ENCODE measurements at regions not wholly inside any gene's neighbourhood (a gene's known extent, or its start where the extent isn't known, plus 50 kb on each side); places are given as distances from the start of the nearest gene placed in this dataset.

DNA sequence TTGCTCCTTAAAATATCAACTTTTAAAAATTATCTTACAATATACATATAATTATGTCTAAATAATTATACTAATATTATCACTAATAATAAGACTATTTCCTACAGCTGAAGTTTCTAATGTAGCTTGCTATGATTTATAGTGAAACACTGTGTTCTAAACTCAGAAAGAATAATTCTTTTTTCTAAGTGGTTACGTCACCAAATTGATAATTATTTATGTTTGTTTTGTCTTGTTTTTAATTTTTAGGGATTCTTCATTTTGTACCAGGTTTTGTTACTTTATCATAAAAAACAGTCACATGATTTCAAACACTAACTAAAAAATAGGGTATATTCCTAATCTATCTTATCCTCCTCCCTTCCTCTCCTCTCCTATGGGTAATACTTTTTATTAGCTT is 662.1 kb downstream of the FRK start:
- no peak for DNase-seq

DNA sequence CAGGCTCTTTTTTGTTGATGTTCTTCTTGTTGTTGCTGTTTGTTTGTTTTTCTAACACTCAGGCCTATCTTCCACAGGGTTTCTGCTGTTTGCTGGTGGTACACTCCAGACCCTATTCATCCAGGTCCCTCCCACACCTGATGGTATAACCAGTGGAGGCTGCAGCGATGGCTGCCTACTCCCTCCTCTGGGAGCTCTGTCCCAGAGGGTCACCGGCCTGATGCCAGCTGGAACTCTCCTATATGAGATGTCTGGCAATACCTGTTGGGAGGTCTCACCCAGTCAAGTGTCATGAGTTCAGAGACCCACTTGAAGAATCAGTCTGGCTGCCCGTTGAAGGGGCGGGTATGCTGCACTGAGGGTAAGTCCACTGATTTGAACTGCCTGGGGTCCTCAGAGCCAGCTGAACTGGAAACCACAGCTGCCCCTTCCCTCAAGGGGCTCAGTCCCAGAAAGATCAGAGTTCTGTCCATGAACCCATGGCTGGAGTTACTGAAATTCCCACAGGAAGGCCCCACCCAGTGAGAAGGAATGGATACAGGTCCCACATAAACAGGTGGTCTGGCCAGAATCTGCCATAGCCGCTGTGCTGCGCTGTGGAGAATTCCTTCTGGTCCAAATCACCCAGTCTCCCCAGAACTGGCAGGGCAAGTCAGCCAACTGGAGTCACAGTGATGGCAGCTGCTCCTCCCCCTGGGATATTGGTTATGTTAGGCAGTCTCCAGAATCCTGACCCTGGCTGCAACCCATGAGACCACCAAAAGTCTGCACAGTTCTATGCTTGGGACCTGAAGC is 664.4 kb downstream of the FRK start:
- no peak for DNase-seq

DNA sequence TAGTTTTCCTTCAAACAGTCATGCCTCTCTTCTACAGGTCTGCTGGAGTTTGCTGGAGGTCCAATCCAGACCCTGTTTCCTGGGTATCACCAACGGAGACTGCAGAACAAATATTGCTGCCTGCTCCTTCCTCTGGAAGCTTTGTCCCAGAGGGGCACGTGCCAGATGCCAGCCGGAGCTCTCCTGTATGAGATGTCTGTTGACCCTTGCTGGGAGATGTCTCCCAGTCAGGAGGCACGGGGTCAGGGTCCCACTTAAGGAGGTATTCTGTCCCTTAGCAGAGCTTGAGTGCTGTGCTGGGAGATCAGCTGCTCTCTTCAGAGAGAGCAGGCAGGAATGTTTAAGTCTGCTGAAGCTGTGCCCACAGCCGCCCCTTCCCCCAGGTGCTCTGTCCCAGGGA is 666.9 kb downstream of the FRK start:
- DNase-seq = no peak

DNA sequence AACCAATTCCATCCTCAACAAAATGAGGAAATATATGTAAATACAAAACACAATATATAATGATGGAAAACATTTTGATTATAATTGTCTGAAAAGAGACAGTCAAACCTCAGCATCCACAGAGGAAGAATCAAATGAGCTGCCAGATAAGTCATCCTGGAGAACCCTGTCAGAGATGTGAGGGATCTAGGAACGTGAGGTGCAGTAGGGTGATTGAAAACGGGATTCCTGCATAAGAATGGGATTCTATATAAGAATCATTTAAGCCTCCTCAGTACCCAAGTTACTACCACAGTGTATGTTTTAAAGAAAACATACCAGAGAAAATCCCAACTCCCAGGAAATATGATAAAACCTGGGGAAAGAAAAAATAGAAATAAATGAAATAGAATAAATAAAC is 690.5 kb downstream of the FRK start:
- no peak for DNase-seq

DNA sequence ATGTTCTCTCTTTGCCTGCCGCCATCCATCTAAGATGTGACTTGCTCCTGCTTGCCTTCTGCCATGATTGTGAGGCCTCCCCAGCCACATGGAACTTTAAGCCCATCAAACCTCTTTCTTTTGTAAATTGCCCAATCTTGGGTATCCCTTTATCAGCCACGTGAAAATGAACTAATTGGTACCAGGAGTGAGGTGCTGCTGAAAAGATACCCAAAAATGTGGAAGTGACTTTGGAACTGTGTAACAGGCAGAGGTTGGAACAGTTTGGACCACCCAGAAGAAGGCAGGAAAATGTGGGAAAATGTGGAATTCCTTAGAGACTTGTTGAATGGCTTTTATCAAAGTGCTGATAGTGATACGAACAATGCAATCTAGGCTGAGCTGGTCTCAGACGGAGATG is 694.9 kb downstream of the FRK start:
- no peak for DNase-seq

DNA sequence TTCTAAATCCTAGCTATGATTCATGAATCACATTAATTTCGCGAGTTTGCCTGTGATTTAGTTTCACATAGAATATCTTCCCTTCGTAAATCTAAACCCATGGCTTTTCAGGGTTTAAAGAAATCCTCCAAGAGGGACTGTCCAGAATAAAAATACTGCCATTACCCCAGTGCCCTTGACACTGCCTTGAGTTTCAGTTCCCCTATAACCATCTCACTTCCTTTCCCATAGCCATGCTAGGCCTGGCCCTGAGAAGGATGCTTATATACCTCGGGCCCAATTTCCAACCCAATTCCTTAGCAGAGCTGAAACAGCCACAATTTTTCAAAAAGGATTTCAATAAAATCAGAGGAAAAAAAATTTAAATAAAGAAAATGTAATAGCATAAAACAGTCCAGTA is 697.3 kb downstream of the FRK start:
- no peak for DNase-seq

DNA sequence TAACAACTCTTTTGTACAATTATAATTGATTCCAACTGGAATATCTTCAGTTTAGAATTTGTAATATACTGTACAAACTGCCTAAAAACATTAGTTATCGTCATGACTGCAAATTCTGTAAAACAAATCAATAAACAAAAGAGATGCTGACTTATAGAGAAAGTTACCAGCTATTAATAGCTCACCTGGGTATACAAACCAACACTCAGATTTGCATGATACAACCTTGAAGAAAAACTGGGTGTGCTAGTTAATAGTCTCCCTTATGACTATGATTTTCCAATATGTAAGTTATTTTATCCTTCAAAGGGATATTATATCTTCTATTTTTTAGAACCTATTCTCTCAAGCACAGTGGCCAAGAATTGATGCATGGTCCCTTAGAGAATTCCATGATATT is 698.5 kb downstream of the FRK start:
- no peak for DNase-seq

DNA sequence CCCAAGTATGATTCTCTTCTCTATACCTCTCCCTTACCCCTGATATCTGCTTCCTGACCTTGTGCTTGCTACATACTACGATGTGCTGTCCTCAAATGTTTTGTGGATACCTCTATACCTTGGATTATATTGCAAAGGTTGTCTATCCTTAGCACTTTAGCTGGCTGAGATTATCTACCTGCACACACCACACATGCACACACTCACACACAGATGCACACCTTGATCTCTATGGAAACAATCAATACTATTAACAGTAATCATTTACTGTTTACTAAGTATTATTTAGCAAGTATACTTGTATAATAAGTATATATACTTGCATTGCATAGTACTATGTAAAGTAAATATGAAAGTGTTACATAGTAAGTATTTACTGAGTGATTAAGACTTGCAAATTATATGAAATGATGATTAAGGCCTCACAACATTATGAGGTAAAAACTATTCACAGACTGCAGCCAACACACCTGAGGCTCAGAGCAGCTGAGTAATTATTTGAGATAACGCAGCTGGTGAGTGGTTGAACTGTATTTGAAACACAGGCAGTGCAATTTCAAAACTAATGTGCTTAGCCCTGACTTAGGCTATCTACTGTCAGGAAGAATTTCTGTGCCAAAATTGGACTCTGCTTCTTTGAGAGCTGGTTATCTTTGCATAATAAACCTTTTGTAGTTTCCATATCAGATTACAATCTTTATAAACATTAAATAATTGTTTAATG is 699.9 kb downstream of the FRK start:
- DNase-seq = no peak

DNA sequence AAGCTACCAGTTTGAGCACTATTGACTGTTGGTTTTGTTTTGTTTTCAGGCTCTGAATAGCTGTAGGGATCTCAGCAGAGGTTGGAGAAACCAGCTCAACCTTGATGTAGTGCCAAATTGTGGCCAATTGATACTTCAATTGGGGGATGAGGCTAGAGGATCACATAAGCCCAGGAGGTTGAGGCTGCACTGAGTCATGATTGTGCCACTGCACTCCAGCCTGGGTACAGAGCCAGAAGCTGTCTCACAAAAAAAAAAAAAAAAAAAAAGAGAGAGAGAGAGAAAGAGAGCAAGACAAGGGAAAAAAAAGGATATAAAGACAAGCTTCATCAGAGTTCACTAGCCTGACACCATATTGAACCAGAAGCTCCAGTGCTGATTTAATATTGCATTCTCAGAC is 702.1 kb downstream of the FRK start:
- DNase-seq = no peak

DNA sequence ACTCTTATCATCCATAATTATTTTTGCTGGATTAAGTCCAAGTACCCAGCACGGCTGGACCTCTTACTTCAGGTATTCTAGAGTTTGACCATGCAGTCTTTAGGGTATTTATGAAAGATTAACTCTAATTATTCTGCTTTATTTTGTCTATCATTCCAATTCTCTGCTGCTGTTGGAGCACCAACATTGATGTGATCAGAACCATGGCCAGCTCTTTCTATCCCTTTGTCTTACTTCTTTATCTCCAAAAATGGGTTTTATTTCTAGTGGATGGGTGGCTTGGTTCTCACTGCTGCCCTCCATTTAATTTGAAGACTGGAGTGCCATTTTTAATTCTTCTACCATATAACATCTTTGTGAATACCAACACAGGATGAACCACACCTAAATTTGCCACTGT is 704.3 kb downstream of the FRK start:
- no peak for DNase-seq

DNA sequence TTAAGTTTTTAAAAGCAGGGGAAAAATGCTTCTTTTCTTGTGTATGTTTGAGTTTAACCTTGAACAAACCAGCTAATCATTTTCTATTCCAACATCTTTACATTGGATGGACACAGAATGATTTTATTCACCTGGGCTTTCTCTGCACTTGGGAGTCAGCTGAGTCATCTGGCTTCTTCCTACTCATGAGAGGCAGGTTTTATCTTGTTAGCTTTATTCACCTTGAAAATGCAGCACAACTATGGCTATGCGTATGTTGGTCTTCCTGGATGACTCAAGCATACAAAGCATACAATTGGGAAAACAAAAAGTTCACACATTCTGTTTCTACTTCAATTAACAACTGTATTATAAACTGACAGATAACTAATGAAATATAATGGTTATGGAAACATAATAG is 737.7 kb downstream of the FRK start:
- no peak for DNase-seq

DNA sequence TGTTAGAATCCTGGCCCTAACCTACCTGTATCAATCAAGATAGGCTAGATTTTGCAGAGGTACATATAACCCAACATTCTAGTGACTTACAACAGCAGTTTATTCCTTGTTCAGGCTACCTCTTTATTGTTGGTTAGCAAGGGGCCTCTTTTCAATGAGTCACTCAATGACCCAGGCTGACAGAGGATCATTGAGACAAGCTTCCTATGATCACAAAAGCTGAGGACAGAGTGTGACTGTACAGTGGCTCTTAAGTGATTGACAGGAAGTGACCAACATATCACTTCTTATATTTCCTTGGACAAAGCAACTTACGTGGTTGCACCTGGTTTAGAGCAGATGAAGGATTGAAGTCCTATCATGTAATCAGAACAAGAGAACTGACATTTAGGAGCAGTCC is 740.9 kb downstream of the FRK start:
- no peak for DNase-seq

DNA sequence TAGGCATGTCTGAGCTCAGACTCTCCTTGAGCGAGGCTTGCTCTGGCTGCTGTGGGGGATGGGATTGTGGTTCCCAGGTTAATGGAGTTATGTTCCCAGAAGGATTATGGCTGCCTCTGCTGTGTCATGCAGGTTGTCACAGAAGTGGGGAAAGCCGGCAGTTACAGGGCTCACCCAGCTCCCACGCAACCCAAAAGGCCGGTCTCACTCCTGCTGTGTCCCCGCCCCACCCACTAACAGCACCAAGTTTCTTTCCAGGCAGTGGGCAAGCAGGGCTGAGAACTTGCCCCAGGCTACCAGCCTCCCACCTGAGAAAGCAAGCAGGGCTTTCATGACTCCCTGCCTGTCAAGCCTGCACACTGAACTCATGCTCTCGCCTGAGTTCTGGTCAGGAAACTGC is 750.5 kb downstream of the FRK start:
- DNase-seq = no peak

DNA sequence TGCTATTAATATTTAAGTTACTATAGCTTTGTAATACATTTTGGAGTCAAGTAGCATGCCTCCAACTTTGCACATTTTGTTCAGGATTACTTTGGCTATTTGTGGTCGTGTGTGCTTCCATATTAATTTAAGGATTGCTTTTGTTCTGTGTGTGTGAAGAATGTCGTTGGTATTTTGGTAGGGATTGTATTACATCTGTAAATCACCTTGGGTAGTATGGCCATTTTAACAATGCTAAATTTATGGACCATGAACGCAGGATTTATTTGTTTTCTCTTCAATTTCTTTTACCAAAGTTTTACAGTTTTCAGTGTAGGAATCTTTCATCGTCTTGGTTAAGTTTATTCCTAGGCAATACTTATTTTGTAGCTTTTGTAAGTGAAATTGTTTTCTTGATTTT is 758.0 kb downstream of the FRK start:
- DNase-seq = no peak

DNA sequence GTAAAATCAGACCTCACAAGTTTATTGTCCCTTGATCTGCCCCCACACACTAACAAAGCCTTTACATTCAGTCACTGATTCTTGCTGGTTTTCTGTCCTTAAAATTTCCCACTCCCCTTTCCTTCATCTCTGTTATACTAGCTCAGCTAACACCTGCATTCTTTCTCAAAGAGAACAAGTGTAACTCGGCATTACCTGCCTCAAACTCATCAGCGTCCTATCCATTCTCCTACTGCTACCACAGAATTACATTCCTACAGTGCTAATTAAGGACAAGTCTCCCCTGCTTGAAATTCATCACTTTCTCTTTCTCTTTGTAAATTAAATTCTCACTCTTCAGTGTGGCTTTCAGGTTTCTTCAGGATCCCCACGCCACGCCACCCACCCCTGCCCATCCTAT is 773.2 kb downstream of the FRK start:
- no peak for DNase-seq

DNA sequence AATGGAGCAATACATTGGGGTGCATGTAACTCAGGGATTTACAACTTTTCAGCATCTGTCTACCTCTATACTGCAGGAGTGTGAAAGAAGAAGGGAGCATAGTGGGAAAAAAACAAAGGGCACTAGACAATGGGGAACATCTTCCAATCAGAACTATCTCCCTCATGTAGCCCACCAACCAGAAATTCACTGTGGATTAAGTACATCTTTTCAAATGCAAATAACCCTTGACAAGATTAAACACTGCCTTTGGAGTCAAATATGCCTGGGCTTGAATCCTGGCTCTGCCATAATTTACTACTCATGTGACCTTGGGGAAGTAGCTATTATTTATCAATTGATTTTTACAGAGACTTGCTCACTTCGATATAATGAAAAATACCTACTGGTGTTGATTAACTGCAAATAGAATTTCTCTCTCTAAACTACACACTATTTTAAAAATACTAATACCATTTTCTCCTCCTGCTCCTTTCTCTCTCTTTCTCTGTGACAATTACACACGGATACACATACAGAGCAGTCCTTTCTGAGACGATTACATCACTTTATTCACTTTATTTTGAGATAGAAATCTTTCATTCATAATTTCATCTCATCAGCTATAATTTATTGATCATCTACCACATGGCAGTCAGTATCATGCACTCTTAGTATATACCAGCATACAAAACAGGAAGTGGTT is 783.7 kb downstream of the FRK start:
- no peak for DNase-seq

DNA sequence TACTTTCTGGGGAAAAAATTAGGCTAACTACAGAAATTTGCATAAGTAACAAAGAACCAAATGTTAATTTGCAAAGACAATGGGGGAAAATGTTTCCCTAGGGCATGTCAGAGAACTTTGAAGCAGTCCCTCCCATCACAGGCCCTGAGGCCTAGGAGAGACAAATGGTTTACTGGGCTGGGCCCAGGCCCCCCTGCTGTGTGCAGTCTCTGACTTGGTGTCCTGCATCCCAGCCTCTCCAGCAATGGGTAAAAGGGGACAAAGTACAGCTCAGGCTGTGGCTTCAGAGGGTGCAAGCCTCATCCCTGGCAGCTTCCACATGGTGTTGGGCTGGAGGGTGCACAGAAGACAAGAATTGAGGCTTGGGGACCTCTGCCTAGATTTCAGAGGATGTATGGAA is 788.4 kb downstream of the FRK start:
- DNase-seq = no peak

DNA sequence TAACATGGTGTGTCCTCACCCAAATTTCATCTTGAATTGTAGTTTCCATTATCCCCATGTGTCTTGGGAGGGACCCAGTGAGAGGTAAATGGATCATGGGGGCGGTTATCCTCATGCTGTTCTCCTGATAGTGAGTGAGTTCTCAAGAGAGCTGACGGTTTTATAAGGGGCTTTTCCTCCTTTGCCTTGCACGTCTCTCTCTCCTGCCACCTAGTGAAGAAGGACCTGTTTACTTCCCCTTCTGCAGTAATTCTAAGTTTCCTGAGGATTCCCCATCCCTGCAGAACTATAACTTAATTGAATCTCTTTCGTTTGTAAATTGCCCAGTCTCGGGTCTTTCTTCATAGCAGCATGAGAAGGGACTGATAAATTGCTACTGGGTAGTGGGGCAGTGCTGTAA is 789.3 kb downstream of the FRK start:
- DNase-seq = no peak

DNA sequence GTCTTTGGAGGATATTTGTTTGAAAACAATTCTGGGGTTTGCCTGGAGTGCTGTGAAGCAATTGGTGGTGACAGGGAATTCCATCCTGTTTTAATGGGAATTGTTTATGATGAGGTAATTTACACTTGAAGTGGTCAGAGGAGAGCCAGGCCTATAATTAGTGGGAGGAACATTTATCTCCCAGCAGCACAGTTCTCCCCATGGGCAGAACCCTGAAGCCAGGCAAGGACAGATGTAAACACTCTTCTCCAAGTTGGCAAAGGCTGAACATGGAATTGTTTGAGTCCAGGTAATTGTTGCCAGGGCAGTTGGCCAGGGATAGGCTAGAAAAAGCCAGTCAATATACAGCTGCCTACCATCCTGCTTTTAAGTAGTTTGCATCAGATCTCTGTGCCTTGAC is 789.7 kb downstream of the FRK start:
- no peak for DNase-seq

DNA sequence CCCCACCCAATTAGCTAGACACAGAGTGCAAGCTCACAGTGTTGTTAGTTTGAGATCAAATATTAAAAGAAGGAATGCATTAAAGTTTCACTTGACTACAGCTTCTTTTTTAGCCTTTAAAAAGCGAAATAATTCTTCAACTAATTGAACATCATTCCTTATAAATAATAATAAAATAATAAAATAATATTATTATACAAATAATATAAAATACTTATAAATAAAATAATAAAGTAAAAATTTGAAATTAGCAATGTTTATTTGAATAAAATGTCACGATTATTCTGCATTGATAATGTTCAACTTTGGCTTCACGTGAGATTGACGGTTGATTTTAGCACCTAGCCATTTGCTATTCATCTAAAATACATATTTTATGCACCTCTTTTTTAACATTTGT is 819.3 kb downstream of the FRK start:
- no peak for DNase-seq

DNA sequence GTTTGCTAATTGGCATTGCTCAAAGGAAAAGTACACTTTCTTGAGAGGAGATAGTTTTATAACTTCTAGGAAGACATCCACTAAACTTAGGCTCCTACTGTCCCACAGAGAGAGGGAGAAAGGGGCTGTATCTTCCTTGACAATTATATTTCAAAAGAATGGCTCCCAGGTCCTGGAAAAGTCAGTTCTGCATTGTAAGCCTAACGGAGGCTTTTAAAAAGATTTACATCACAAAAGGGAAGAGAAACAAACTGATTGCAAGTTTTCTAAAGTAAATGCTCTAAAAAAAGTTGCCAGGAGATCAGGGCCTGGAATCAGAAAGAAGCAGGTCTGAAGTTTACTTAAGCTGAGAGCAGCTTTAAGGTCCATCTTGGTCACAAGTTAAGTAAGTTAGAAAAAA is 839.5 kb downstream of the FRK start:
- no peak for DNase-seq

DNA sequence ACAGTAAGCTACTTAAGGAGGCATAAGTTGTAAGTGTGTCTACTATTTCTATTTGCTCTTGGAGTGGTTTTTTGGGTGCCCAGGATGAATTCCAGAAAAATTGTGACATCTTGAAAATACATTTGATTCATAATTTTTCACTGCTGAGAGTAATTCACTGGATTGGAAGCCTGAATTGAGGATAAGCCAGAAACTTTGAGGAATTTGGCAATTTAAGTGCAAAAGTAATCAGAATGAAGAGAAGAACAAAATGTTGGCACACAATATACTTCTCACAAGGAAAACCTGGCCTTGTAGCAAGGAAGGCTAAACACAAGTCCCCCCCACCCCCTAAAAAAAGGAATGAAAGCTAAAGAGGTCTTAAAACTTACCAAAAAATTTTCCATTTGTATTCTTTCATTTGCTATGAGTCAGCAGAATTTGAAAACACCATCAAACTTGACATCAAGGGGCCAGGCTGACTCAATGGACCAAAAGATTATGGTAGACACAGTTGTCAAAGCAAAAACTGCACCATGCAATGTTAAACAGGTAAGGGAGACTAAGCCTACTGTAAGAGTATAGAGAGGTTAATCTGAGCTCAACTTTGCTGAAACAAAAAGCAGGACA is 840.0 kb downstream of the FRK start:
- DNase-seq = no peak

DNA sequence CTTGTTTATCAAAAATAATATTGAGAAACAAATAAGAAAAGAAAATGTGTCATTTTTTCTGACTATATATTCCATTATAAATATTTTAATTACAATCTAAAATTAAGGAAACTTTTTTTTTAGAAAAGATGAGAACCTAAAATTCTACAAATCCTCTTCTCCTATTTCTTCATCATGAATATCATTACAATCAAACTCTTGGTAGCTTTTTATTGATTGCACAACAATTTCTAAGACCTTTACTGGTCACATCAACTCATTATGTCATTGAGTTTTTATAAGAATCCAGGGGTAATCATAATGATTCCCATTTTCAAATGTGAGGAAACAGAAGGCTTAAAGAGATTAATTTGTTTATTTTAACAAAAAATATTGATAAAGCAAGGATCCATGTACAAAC is 841.0 kb downstream of the FRK start:
- no peak for DNase-seq

DNA sequence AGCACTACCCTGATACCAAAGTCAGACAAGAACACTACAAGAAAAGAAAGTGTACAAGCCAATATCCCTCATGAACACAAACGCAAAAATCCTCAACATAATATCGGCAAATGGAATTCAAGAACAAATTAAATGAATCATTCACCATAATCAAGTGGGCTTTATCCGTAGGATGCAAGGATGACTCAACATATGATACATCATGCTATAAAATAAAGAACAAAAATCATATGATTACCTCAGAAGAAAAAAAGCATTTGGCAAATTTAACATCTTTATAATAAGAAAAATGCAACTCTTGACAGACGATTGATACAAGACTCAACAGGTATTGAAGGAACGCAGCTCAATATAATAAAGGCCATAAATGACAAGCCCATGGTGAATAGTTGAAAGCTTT is 843.9 kb downstream of the FRK start:
- DNase-seq = no peak
